ENCODE measurements at regions not wholly inside any gene's neighbourhood (a gene's known extent, or its start where the extent isn't known, plus 50 kb on each side); places are given as distances from the start of the nearest gene placed in this dataset.
"Not testable (repeated sequence)": the region's sequence is repeated elsewhere in the genome, so short reads cannot be mapped to it uniquely, and the experiment has no call there.

- DNase-seq, result no peak
These were observed 174.0 kb upstream of the IL15 start for GRCh38 chr4:141462361-141462760.

GRCh38 chr4:141463678-141464077, 172.7 kb upstream of the IL15 start:
- no peak for DNase-seq

GRCh38 chr4:141464366-141464765, 172.0 kb upstream of the IL15 start:
- DNase-seq, result no peak

GRCh38 chr4:141465171-141465570, 171.2 kb upstream of the IL15 start:
- no peak for DNase-seq

GRCh38 chr4:141467225-141467624, 169.2 kb upstream of the IL15 start:
- no peak for DNase-seq

- DNase-seq, result no peak
These were observed 167.0 kb upstream of the IL15 start for GRCh38 chr4:141469392-141469791.

- no peak for DNase-seq
These were observed 163.3 kb upstream of the IL15 start for GRCh38 chr4:141473026-141473540.

GRCh38 chr4:141473952-141474351, 162.4 kb upstream of the IL15 start:
- no peak for DNase-seq

GRCh38 chr4:141480950-141481349, 155.4 kb upstream of the IL15 start:
- no peak for DNase-seq

GRCh38 chr4:141484298-141484697, 152.1 kb upstream of the IL15 start:
- DNase-seq, result not testable (repeated sequence)

- no peak for DNase-seq
These were observed 149.9 kb upstream of the IL15 start for GRCh38 chr4:141486375-141486997.

- no peak for DNase-seq
These were observed 138.8 kb upstream of the IL15 start for GRCh38 chr4:141497627-141498026.

- DNase-seq, result no peak
These were observed 137.0 kb upstream of the IL15 start for GRCh38 chr4:141499261-141499853.

GRCh38 chr4:141501395-141501794, 135.0 kb upstream of the IL15 start:
- no peak for DNase-seq

GRCh38 chr4:141501931-141502330, 134.5 kb upstream of the IL15 start:
- no peak for DNase-seq

- DNase-seq, result no peak
These were observed 133.6 kb upstream of the IL15 start for GRCh38 chr4:141502755-141503154.

GRCh38 chr4:141503260-141503659, 133.1 kb upstream of the IL15 start:
- DNase-seq, result no peak

GRCh38 chr4:141511055-141511454, 125.3 kb upstream of the IL15 start:
- no peak for DNase-seq

- DNase-seq, result no peak
These were observed 122.5 kb upstream of the IL15 start for GRCh38 chr4:141513866-141514265.

- no peak for DNase-seq
These were observed 118.2 kb upstream of the IL15 start for GRCh38 chr4:141518222-141518621.

- DNase-seq, result no peak
These were observed 112.3 kb upstream of the IL15 start for GRCh38 chr4:141524116-141524515.

- no peak for DNase-seq
These were observed 111.5 kb upstream of the IL15 start for GRCh38 chr4:141524841-141525240.

- DNase-seq, result no peak
These were observed 105.8 kb upstream of the IL15 start for GRCh38 chr4:141530627-141531026.

GRCh38 chr4:141534985-141535384, 101.4 kb upstream of the IL15 start:
- no peak for DNase-seq

Measured in occipital lobe (tissue), 1 donor.